ENCODE measurements at regions not wholly inside any gene's neighbourhood (a gene's known extent, or its start where the extent isn't known, plus 50 kb on each side); places are given as distances from the start of the nearest gene placed in this dataset.

DNA sequence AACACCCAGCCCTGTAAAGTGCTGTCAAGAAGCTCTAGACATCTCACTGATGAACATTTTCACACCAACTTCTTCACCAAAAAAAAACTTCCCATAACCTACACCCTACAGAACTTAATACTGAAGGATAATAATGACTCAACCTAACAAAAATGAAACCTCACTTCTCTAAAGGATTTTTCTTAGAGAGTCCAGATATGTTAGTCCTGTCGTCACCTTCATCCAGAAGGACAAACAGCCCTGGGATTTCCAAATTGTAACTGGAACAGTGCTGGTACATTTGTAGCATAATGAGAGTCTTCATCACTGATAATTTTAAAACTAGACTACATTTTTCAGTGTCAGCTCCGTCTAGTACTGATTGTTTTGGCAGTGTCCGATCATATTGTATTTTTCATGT is 528.6 kb upstream of the CELF2 start:
- no peak for ATAC-seq

DNA sequence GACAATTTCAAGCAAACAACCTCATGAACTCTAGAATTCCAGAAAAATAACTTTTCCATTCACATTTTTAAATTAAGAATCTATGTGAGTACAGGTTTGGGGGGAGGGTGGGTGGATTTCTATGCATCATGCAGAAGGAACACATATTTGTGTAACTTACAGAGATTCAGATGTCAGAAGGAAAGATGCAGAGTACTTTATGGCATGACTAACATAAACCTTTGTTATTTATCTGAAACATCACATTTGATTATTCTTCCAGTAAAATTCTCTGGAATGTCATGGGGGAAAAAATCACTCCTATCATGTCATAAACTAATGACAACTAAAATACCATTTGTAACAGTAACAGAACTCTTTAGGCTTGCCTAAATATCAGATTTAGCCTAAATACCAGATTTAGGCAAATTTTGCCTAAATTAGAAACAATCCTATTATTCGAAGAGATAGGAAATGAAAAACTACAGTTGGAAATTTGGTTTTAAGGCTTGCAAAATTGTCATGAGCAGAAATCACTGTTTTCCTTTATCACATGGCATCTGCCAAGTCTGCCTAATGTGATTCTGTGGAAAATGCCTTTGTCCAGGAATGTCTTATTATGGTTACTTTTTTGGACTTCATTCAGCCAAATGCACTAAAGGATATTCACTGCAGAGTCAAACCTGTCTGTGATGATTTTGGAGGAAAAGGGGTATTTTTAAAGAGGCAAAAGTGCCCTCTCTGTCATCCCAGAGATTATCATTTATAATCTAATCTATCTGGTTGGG is 527.7 kb upstream of the CELF2 start:
- no peak for ATAC-seq
- TF ChIP-seq TOX (CRISPR knock-in tag; IDR thresholded peaks at IDR 0.05; ENCODE audit: borderline replicate concordance) = no peak

More for the DNA sequence above, 528.6 kb upstream of the CELF2 start:
- TF ChIP-seq GLIS3 (CRISPR knock-in tag; IDR thresholded peaks at IDR 0.05) = no peak
- no peak for TF ChIP-seq ZNF70 (CRISPR knock-in tag; IDR thresholded peaks at IDR 0.05)
- no peak for TF ChIP-seq ZFP30 (CRISPR knock-in tag; IDR thresholded peaks at IDR 0.05)
- TF ChIP-seq OSR1 (CRISPR knock-in tag; IDR thresholded peaks at IDR 0.05) = no peak
- TF ChIP-seq, protein P1, sequence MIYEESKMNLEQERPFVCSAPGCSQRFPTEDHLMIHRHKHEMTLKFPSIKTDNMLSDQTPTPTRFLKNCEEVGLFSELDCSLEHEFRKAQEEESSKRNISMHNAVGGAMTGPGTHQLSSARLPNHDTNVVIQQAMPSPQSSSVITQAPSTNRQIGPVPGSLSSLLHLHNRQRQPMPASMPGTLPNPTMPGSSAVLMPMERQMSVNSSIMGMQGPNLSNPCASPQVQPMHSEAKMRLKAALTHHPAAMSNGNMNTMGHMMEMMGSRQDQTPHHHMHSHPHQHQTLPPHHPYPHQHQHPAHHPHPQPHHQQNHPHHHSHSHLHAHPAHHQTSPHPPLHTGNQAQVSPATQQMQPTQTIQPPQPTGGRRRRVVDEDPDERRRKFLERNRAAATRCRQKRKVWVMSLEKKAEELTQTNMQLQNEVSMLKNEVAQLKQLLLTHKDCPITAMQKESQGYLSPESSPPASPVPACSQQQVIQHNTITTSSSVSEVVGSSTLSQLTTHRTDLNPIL (CRISPR knock-in tag; IDR thresholded peaks at IDR 0.05; ENCODE audit: low read depth) = no peak
- TF ChIP-seq ARNTL (CRISPR knock-in tag; IDR thresholded peaks at IDR 0.05; ENCODE audit: borderline replicate concordance, low read depth) = no peak
- TF ChIP-seq, protein P2, sequence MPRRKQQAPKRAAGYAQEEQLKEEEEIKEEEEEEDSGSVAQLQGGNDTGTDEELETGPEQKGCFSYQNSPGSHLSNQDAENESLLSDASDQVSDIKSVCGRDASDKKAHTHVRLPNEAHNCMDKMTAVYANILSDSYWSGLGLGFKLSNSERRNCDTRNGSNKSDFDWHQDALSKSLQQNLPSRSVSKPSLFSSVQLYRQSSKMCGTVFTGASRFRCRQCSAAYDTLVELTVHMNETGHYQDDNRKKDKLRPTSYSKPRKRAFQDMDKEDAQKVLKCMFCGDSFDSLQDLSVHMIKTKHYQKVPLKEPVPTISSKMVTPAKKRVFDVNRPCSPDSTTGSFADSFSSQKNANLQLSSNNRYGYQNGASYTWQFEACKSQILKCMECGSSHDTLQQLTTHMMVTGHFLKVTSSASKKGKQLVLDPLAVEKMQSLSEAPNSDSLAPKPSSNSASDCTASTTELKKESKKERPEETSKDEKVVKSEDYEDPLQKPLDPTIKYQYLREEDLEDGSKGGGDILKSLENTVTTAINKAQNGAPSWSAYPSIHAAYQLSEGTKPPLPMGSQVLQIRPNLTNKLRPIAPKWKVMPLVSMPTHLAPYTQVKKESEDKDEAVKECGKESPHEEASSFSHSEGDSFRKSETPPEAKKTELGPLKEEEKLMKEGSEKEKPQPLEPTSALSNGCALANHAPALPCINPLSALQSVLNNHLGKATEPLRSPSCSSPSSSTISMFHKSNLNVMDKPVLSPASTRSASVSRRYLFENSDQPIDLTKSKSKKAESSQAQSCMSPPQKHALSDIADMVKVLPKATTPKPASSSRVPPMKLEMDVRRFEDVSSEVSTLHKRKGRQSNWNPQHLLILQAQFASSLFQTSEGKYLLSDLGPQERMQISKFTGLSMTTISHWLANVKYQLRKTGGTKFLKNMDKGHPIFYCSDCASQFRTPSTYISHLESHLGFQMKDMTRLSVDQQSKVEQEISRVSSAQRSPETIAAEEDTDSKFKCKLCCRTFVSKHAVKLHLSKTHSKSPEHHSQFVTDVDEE (CRISPR knock-in tag; IDR thresholded peaks at IDR 0.05) = no peak
- TF ChIP-seq, protein P3, sequence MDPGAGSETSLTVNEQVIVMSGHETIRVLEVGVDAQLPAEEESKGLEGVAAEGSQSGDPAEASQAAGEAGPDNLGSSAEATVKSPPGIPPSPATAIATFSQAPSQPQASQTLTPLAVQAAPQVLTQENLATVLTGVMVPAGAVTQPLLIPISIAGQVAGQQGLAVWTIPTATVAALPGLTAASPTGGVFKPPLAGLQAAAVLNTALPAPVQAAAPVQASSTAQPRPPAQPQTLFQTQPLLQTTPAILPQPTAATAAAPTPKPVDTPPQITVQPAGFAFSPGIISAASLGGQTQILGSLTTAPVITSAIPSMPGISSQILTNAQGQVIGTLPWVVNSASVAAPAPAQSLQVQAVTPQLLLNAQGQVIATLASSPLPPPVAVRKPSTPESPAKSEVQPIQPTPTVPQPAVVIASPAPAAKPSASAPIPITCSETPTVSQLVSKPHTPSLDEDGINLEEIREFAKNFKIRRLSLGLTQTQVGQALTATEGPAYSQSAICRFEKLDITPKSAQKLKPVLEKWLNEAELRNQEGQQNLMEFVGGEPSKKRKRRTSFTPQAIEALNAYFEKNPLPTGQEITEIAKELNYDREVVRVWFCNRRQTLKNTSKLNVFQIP (CRISPR knock-in tag; IDR thresholded peaks at IDR 0.05; ENCODE audit: borderline replicate concordance, low read depth) = no peak
- no peak for TF ChIP-seq ZNF565 (CRISPR knock-in tag; conservative IDR thresholded peaks at IDR 0.05; ENCODE audit: low read depth)
- TF ChIP-seq TOX (CRISPR knock-in tag; IDR thresholded peaks at IDR 0.05; ENCODE audit: borderline replicate concordance) = no peak
- TF ChIP-seq TCF4 (CRISPR knock-in tag; IDR thresholded peaks at IDR 0.05; ENCODE audit: borderline replicate concordance) = no peak
- no peak for TF ChIP-seq SNAI2 (CRISPR knock-in tag; IDR thresholded peaks at IDR 0.05)
- TF ChIP-seq, protein P4, sequence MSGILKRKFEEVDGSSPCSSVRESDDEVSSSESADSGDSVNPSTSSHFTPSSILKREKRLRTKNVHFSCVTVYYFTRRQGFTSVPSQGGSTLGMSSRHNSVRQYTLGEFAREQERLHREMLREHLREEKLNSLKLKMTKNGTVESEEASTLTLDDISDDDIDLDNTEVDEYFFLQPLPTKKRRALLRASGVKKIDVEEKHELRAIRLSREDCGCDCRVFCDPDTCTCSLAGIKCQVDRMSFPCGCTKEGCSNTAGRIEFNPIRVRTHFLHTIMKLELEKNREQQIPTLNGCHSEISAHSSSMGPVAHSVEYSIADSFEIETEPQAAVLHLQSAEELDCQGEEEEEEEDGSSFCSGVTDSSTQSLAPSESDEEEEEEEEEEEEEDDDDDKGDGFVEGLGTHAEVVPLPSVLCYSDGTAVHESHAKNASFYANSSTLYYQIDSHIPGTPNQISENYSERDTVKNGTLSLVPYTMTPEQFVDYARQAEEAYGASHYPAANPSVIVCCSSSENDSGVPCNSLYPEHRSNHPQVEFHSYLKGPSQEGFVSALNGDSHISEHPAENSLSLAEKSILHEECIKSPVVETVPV (CRISPR knock-in tag; IDR thresholded peaks at IDR 0.05) = no peak
- no peak for TF ChIP-seq ZC3H10 (CRISPR knock-in tag; IDR thresholded peaks at IDR 0.05)
- TF ChIP-seq, protein P5, sequence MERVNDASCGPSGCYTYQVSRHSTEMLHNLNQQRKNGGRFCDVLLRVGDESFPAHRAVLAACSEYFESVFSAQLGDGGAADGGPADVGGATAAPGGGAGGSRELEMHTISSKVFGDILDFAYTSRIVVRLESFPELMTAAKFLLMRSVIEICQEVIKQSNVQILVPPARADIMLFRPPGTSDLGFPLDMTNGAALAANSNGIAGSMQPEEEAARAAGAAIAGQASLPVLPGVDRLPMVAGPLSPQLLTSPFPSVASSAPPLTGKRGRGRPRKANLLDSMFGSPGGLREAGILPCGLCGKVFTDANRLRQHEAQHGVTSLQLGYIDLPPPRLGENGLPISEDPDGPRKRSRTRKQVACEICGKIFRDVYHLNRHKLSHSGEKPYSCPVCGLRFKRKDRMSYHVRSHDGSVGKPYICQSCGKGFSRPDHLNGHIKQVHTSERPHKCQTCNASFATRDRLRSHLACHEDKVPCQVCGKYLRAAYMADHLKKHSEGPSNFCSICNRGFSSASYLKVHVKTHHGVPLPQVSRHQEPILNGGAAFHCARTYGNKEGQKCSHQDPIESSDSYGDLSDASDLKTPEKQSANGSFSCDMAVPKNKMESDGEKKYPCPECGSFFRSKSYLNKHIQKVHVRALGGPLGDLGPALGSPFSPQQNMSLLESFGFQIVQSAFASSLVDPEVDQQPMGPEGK (CRISPR knock-in tag; IDR thresholded peaks at IDR 0.05; ENCODE audit: borderline replicate concordance) = no peak
- TF ChIP-seq ISL1 (CRISPR knock-in tag; IDR thresholded peaks at IDR 0.05) = no peak
- TF ChIP-seq PPARA (CRISPR knock-in tag; IDR thresholded peaks at IDR 0.05; ENCODE audit: borderline replicate concordance) = no peak
- no peak for TF ChIP-seq CSDC2 (CRISPR knock-in tag; IDR thresholded peaks at IDR 0.05)

DNA sequence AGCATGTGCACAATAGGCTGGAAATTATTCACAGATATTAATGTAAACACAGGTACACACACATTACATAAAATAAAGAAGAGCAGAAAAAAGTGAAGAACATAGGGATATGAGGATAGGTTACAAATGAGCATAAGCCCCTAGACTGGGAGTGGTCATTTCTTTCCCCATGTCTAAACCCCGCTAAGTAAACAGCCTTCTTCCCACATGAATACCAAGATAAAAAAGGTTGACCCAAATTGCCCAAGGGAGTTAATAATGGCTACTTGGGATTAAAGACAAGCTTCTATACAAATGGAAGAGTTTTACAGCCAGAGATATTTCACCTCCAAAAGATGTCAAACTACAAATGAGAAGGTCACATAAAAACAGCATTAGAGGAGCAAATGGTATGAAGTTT is 527.1 kb upstream of the CELF2 start:
- no peak for ATAC-seq
- TF ChIP-seq ARNTL (CRISPR knock-in tag; IDR thresholded peaks at IDR 0.05; ENCODE audit: borderline replicate concordance, low read depth) (no peak), CSDC2 (CRISPR knock-in tag; IDR thresholded peaks at IDR 0.05) (no peak), ZFP30 (CRISPR knock-in tag; IDR thresholded peaks at IDR 0.05) (no peak), BACH2 (CRISPR knock-in tag; IDR thresholded peaks at IDR 0.05; ENCODE audit: borderline replicate concordance) (no peak), TOX (CRISPR knock-in tag; IDR thresholded peaks at IDR 0.05; ENCODE audit: borderline replicate concordance) (no peak), ZFP3 (CRISPR knock-in tag; IDR thresholded peaks at IDR 0.05) (no peak), SNAI2 (CRISPR knock-in tag; IDR thresholded peaks at IDR 0.05) (no peak), RARB (CRISPR knock-in tag; IDR thresholded peaks at IDR 0.05) (no peak), ZNF70 (CRISPR knock-in tag; IDR thresholded peaks at IDR 0.05) (no peak), ZNF8 (CRISPR knock-in tag; IDR thresholded peaks at IDR 0.05) (no peak), OSR1 (CRISPR knock-in tag; IDR thresholded peaks at IDR 0.05) (no peak)
- TF ChIP-seq, protein P2 (CRISPR knock-in tag; IDR thresholded peaks at IDR 0.05) = no peak
- TF ChIP-seq, protein P1 (CRISPR knock-in tag; IDR thresholded peaks at IDR 0.05; ENCODE audit: low read depth) = no peak
